ENCODE measurements at regions not wholly inside any gene's neighbourhood (a gene's known extent, or its start where the extent isn't known, plus 50 kb on each side); places are given as distances from the start of the nearest gene placed in this dataset.

- no peak overlapping the region for H3K4me3 ChIP-seq
- no peak for DNase-seq
- no peaks in the 10 kb centered on the region for H3K4me1 ChIP-seq
- H3K27me3 ChIP-seq = no peaks in the 10 kb centered on the region
- H3K27ac ChIP-seq = no peak overlapping the region
- TF ChIP-seq, protein P1, sequence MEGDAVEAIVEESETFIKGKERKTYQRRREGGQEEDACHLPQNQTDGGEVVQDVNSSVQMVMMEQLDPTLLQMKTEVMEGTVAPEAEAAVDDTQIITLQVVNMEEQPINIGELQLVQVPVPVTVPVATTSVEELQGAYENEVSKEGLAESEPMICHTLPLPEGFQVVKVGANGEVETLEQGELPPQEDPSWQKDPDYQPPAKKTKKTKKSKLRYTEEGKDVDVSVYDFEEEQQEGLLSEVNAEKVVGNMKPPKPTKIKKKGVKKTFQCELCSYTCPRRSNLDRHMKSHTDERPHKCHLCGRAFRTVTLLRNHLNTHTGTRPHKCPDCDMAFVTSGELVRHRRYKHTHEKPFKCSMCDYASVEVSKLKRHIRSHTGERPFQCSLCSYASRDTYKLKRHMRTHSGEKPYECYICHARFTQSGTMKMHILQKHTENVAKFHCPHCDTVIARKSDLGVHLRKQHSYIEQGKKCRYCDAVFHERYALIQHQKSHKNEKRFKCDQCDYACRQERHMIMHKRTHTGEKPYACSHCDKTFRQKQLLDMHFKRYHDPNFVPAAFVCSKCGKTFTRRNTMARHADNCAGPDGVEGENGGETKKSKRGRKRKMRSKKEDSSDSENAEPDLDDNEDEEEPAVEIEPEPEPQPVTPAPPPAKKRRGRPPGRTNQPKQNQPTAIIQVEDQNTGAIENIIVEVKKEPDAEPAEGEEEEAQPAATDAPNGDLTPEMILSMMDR (IDR thresholded peaks at IDR 0.05) = no peak
- intact Hi-C loops (cut with DNase I) = no loop called here
- ATAC-seq = no peak
- H3K36me3 ChIP-seq = no peaks in the 10 kb centered on the region
- peaks cover 0 to 24% of the 10 kb centered on the region in 2 donors for H3K9me3 ChIP-seq
Observed at GRCh38 chr11:127203490-127203889, 202.9 kb upstream of the KIRREL3 start.

GRCh38 chr11:127202105-127202504 is 201.5 kb upstream of the KIRREL3 start:
- Histone ChIP-seq H3K27me3 (no peaks in the 10 kb centered on the region), H3K4me1 (no peaks in the 10 kb centered on the region), H3K4me3 (no peak overlapping the region), H3K9me3 (peaks cover 0 to 12% of the 10 kb centered on the region in 2 donors), H3K36me3 (no peaks in the 10 kb centered on the region), H3K27ac (no peak overlapping the region)
- intact Hi-C loops (cut with DNase I) = no loop called here
- TF ChIP-seq, protein P1 (IDR thresholded peaks at IDR 0.05) = no peak
- ATAC-seq = no peak
- DNase-seq = no peak

DNA sequence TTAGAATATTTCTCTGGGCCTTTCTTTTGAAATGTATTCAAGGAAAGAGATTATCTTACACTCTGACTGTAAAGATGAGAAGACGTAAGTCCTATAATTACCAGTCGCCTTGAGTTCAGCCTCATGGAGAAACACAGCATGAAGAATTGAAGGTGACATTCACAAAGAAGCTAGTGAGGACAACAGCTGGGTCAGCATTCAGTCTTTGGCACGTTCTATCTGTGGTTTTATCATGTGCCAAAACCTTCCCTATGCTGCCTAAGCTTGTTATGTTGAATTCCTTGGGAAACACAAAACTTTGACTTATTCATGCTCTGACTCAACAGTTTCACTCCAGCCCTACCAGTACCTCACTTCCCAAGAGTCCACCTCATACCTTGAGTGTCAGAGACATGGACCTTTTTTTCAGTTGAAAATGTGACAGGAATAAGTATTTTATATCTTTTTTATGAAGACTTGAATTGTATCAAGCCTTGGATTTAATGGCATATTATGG is 198.8 kb upstream of the KIRREL3 start:
- H3K36me3 ChIP-seq = no peaks in the 10 kb centered on the region
- H3K4me3 ChIP-seq = no peak overlapping the region
- intact Hi-C loops (cut with DNase I) = no loop called here
- DNase-seq (no peak), ATAC-seq (no peak)
- no peaks in the 10 kb centered on the region for H3K9me3 ChIP-seq
- H3K4me1 ChIP-seq = no peaks in the 10 kb centered on the region
- H3K27ac ChIP-seq = no peak overlapping the region
- H3K27me3 ChIP-seq = no peaks in the 10 kb centered on the region
- TF ChIP-seq, protein P1 (IDR thresholded peaks at IDR 0.05) = no peak

- Histone ChIP-seq H3K36me3 (no peaks in the 10 kb centered on the region), H3K4me3 (no peak overlapping the region), H3K27me3 (no peaks in the 10 kb centered on the region), H3K4me1 (no peaks in the 10 kb centered on the region), H3K9me3 (no peaks in the 10 kb centered on the region), H3K27ac (no peak overlapping the region)
- no peak for ATAC-seq
- no peak for DNase-seq
- TF ChIP-seq, protein P1 (IDR thresholded peaks at IDR 0.05) = no peak
- intact Hi-C loops (cut with DNase I) = no loop called here
Observed at GRCh38 chr11:127195501-127196120, 195.0 kb upstream of the KIRREL3 start.

- Histone ChIP-seq H3K27ac (no peak overlapping the region), H3K9me3 (no peaks in the 10 kb centered on the region), H3K27me3 (no peaks in the 10 kb centered on the region), H3K4me3 (no peak overlapping the region), H3K4me1 (no peaks in the 10 kb centered on the region), H3K36me3 (no peaks in the 10 kb centered on the region)
- ATAC-seq (no peak), DNase-seq (peak in 1 of 4 donors; percentile 11)
- intact Hi-C loops (cut with DNase I) = no loop called here
- TF ChIP-seq, protein P1 (IDR thresholded peaks at IDR 0.05) = no peak
Observed at GRCh38 chr11:127194521-127194920, 194.0 kb upstream of the KIRREL3 start.
